ENCODE measurements at regions not wholly inside any gene's neighbourhood (a gene's known extent, or its start where the extent isn't known, plus 50 kb on each side); places are given as distances from the start of the nearest gene placed in this dataset.

GRCh38 chr2:238727585-238728329 is 120.1 kb upstream of the TWIST2 start:
- DNase-seq: no peak

GRCh38 chr2:238728330-238729260 is 119.3 kb upstream of the TWIST2 start:
- no peak for DNase-seq

GRCh38 chr2:238729261-238729935 is 118.5 kb upstream of the TWIST2 start:
- no peak for DNase-seq

GRCh38 chr2:238730001-238730669 is 117.8 kb upstream of the TWIST2 start:
- DNase-seq: no peak

- no peak for DNase-seq
These were observed 117.0 kb upstream of the TWIST2 start for GRCh38 chr2:238730881-238731280.

- no peak for DNase-seq
These were observed 115.9 kb upstream of the TWIST2 start for GRCh38 chr2:238731961-238732360.

GRCh38 chr2:238738917-238739316 is 109.0 kb upstream of the TWIST2 start:
- no peak for DNase-seq

GRCh38 chr2:238739668-238740067 is 108.2 kb upstream of the TWIST2 start:
- no peak for DNase-seq

- DNase-seq: no peak
These were observed 106.6 kb upstream of the TWIST2 start for GRCh38 chr2:238741277-238741676.

- DNase-seq: no peak
These were observed 105.8 kb upstream of the TWIST2 start for GRCh38 chr2:238742066-238742465.

GRCh38 chr2:238742664-238743063 is 105.2 kb upstream of the TWIST2 start:
- no peak for DNase-seq

GRCh38 chr2:238743243-238744065 is 104.4 kb upstream of the TWIST2 start:
- no peak for DNase-seq

- DNase-seq: no peak
These were observed 102.9 kb upstream of the TWIST2 start for GRCh38 chr2:238744951-238745350.

GRCh38 chr2:238745997-238746396 is 101.9 kb upstream of the TWIST2 start:
- DNase-seq: no peak

- DNase-seq: no peak
These were observed 100.8 kb upstream of the TWIST2 start for GRCh38 chr2:238747114-238747513.

GRCh38 chr2:238747557-238747956 is 100.3 kb upstream of the TWIST2 start:
- DNase-seq: no peak

- DNase-seq: no peak
These were observed 97.5 kb upstream of the TWIST2 start for GRCh38 chr2:238750212-238750904.

- no peak for DNase-seq
These were observed 93.6 kb upstream of the TWIST2 start for GRCh38 chr2:238754259-238754658.

- DNase-seq: no peak
These were observed 86.0 kb upstream of the TWIST2 start for GRCh38 chr2:238761868-238762267.

GRCh38 chr2:238763471-238763995 is 84.4 kb upstream of the TWIST2 start:
- DNase-seq: no peak

GRCh38 chr2:238765590-238765989 is 82.3 kb upstream of the TWIST2 start:
- DNase-seq: no peak

Measured in NCI-H1092 (cell line).